ENCODE measurements at regions not wholly inside any gene's neighbourhood (a gene's known extent, or its start where the extent isn't known, plus 50 kb on each side); places are given as distances from the start of the nearest gene placed in this dataset.

- no peak for DNase-seq
These were observed 509.9 kb upstream of the VRK2 start for GRCh38 chr2:57536535-57537231.

GRCh38 chr2:57539761-57540160 is 506.8 kb upstream of the VRK2 start:
- DNase-seq, result no peak

DNA sequence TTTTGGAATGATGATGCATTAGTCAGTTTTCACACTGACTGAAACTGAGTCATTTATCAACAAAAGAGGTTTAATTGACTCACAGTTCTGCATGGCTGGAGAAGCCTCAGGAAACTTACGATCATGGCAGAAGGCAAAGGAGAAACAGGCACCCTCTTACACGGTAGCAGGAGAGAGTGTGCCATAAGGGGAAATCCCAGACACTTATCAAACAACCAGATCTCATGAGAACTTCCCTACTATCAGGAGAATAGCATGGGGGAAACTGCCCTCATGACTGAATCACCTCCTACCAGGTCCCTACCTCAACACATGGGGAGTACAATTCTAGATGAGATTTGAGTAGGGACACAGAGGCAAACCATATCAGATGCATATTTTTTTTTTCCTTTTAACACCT is 504.5 kb upstream of the VRK2 start:
- DNase-seq, result no peak

DNA sequence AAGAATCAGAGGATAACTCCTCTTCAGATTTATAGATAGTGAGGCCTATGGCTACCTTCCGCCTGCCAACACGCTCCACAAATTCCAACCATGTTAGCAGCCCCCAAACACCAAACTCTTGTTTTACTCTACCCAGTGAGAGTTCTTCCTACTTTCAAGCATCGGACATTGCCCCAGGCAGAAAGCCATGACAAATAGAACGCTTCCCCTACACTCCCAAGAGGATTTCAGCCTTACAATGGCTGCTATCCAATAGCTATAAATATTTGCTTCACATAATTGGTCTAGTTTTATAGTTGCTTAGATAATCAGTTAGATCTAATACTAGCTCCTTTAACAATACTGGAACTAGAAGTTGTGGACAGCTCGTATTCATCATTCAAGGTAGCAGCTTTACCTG is 503.4 kb upstream of the VRK2 start:
- DNase-seq, result no peak

- DNase-seq, result no peak
These were observed 502.0 kb upstream of the VRK2 start for GRCh38 chr2:57544624-57545023.

DNA sequence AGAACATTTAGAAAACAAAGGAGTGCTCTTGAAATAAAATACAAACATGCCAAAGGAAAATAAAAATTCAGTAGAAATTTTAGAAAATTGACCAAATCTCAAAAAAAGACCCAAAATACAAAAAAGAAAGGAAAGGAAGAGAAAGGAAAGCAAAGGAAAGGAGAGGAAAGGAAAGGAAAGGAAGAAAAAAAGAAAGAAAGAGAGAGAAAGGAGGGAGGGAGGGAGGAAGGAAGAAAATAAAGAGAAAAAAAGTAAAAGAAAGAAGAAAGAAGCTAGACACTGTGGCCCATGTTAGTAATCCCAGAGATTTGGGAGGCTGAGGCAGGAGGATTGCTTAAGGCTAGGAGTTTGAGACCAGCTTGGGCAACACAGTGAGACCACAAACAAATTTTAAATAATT is 500.1 kb upstream of the VRK2 start:
- no peak for DNase-seq

- DNase-seq, result peak; percentile 61
These were observed 496.9 kb upstream of the VRK2 start for GRCh38 chr2:57549642-57550102.

GRCh38 chr2:57550912-57551311 is 495.7 kb upstream of the VRK2 start:
- DNase-seq, result no peak

GRCh38 chr2:57552885-57553284 is 493.7 kb upstream of the VRK2 start:
- no peak for DNase-seq

GRCh38 chr2:57554348-57554747 is 492.3 kb upstream of the VRK2 start:
- DNase-seq, result no peak

DNA sequence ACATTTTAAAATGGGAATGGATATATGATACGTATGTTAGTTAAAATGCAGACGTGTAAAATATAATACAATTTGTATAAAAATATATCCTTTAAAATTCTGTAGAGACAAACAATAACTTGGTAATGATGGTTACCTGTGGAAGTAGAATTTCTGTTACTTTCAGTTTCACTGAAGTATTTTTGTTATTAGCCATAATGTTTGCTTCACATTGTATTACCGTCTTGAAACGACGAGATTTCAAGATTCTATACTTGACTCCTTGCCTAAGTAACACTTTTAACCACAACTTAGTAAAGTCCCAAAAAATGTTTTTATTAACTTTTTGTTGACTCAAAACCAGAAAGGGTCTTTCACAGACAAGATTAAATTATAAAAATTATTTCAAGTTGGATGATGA is 488.3 kb upstream of the VRK2 start:
- DNase-seq, result no peak

GRCh38 chr2:57562495-57562894 is 484.1 kb upstream of the VRK2 start:
- DNase-seq, result no peak

DNA sequence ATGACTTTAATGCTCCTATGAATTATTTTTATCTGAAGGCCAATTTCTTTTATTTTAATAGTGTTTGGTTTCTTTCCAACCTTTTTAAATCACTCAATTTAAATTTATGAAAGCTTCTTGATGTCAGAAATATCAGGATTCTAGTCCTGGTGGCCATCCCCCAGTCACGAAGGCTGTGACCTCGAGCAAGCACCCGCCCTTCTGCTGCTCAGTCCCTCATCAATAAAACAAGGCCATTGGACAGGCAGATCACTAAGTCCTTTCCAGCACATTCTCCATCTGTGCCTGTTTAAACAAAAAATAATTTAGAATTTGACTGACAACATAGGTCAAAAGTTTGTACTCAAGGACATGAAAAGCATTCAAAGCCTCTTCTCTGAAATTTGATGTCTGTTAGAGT is 483.6 kb upstream of the VRK2 start:
- DNase-seq, result no peak

DNA sequence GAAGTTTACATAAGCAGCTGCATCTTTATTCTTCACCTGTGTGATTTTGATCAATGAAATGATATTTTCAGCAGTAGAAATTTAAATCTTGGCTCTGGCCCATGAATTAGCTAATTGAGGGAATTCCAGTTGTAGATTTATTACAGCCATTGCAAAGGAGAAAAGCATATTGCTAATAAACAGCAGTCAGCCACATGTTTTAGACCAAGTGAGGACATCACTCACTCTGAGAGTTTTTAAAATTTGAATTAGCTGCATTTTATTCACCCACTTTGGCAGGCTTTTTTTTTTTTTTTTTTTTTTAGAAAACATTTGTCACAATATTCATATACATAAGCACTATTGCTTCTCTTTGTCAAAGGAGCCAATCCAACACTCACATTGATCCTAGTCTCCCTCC is 479.4 kb upstream of the VRK2 start:
- DNase-seq, result no peak

DNA sequence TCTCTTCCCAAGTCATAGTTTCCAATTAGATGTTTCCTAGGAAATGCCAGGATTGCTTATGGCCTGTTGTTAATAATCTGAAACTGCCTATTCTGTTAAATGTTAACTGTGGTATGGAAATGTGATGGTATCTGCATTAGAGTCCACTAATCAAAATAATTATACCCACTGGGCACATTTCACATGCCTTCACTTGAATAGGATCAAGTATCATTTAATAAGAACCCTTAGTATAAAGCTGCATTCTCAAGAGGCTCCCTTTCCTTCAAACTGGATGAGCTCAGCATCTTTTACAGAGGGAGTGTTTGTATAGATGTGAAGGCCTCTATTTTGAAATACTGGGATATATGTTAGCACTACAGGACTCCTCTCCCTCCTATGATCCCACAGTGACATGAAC is 477.2 kb upstream of the VRK2 start:
- DNase-seq, result no peak

DNA sequence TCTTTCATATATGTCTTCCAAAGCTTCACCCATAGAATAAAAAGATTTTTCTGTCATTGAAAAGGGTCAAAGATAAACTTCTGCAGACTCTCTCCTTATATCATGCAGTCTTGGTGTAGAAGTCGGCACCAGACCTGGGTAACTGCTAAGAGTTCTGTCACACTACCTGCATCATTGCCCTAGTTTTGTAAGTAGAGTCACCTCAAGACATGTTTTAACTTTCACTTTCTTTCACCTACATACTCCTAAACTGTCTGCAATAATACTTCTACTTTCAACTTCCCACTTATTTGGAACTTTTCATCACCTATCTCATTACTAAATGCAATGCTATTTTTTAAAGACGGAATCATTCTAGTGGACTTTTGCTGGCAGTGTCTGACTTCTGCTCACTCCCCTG is 475.6 kb upstream of the VRK2 start:
- no peak for DNase-seq

DNA sequence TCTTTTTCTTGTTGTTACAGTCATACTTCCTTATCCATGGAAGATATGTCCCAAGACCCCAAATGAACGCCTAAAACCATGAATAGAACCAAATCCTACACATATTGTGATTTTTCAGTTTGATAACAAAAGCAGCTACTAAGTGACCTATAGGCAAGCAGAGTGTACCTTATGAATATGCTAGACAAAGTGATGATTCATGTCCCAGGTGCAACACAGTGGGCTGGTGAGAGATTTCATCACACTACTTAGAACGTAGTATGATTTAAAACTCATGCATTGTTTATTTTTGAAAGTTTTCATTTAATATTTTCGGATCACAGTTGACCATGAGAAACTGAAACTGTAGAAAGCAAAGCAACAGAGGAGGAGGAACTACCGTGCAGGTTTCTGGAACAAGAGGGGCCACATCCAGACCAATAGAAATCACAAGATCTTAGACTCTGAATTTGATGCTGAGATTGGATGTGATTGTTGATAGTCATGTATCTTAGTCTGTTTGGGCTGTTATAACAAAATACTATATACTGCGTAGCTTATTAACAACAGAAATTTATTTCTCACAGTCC is 470.8 kb upstream of the VRK2 start:
- no peak for DNase-seq

- no peak for DNase-seq
These were observed 469.6 kb upstream of the VRK2 start for GRCh38 chr2:57576983-57577382.

DNA sequence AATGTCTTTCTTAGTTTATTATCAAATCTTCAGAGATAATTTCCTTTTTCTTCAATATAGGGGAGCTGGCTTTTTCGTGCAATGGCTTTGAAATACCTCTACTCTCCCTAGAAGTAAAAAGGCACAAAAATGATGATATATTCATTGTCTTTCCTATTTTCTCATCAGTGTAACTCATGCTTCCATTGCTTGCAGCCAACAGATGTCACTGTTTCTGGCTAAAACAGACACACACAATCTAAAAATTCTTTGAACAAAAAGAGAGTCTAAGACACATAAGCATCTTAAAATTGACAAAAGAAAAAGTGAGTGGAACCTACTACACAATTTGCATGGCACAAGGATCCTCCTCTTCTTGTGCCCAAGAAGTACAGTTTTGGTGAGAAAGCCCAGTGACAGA is 448.7 kb upstream of the VRK2 start:
- no peak for DNase-seq

DNA sequence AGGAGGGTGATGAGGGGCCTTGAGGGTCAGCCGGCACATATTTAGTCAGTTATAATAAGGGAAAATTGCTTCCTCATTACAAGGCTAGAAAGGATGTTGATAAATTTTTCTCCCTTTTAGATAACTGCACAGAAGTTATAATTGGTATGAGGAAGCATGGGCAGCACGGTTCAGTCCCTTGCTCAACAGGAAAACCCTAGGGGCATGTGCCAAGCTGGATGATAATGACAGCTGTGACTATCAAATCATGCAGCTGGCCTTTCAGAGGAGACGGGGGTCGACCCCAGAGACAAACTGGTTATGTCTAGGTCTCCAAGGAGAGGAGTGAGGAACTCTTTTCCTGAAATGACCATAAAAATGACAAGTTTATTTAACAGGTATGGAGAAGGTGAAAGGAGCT is 448.1 kb upstream of the VRK2 start:
- no peak for DNase-seq

DNA sequence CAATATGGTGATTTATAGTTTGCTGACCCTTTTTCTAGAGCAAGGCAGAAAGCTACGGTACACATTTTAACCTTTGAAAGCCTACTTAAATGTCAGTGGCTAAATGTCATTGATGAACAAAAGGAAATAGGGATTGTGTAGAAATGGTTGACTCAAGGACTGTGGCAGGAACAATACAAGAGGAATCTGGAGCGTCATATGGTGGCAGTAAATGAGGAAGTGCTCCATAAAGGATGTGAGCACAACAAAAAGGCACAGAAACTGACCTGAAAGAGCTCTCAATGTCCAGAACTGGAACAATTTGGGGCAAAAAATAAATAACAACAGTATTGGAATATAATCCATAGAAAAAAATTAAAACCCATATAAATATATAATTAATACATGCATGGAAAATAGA is 443.9 kb upstream of the VRK2 start:
- DNase-seq, result no peak

- no peak for DNase-seq
These were observed 431.6 kb upstream of the VRK2 start for GRCh38 chr2:57614988-57615387.

- no peak for DNase-seq
These were observed 430.6 kb upstream of the VRK2 start for GRCh38 chr2:57615855-57616556.

DNA sequence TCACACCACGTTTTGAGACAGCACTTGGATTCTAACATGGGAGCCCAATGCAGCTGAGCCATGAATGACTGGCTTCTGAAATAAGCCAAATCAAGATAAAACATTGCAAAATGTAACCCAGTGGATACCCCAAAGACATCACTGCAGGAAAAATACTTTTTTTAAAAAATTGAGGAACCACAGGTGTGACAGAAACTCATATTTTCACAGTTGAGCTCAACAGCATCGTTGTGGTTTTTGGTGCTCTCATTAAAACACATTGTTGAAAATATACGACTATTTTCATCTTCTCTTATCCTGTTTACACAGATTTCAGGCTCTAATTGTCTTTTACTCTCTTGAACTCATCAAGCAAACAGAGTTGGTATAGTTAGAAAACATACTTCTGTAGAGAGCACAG is 429.3 kb upstream of the VRK2 start:
- no peak for DNase-seq
